H9 (cell line): ENCODE measurements at regions not wholly inside any gene's neighbourhood (a gene's known extent, or its start where the extent isn't known, plus 50 kb on each side); places are given as distances from the start of the nearest gene placed in this dataset.

ENCODE experiments used
- DNase-seq: peaks from one replicate; pipeline ENCODE4 v3.0.0-alpha.2; 2017
- H2AFZ ChIP-seq: one replicate; pipeline ENCODE4 v1.6.1; 2013; ENCODE audit warnings: mild to moderate bottlenecking, low read length, control low read depth, moderate library complexity
- H2AK5ac ChIP-seq: 2 replicates; pipeline ENCODE4 v1.6.1; 2013; ENCODE audit warnings: low read length, control low read depth, mixed read lengths; ENCODE audit not compliant: insufficient read length
- H2BK120ac ChIP-seq: one replicate; pipeline ENCODE4 v1.6.1; 2013; ENCODE audit warnings: low read depth, mild to moderate bottlenecking, low read length, control low read depth, inconsistent platforms; ENCODE audit not compliant: poor library complexity, severe bottlenecking
- H2BK12ac ChIP-seq: 2 replicates; pipeline ENCODE4 v1.6.1; 2013; ENCODE audit warnings: low read length, control low read depth, mixed read lengths, low read depth; ENCODE audit not compliant: insufficient read length
- H2BK15ac ChIP-seq: 2 replicates; pipeline ENCODE4 v1.6.1; 2013; ENCODE audit warnings: low read depth, low read length, control low read depth
- H2BK20ac ChIP-seq: one replicate; pipeline ENCODE4 v1.6.1; 2013; ENCODE audit warnings: low read depth, mild to moderate bottlenecking, low read length, control low read depth, inconsistent platforms; ENCODE audit not compliant: poor library complexity, severe bottlenecking
- H2BK5ac ChIP-seq: 2 replicates; pipeline ENCODE4 v1.6.1; 2013; ENCODE audit warnings: low read length, control low read depth, mixed read lengths; ENCODE audit not compliant: insufficient read length
- H3K14ac ChIP-seq: 2 replicates; pipeline ENCODE4 v1.6.1; 2013; ENCODE audit warnings: low read length, control low read depth; ENCODE audit not compliant: insufficient read depth
- H3K18ac ChIP-seq: 2 replicates; pipeline ENCODE4 v1.6.1; 2013; ENCODE audit warnings: low read depth, mild to moderate bottlenecking, mixed read lengths, low read length, control low read depth; ENCODE audit not compliant: insufficient read length
- H3K23ac ChIP-seq: 2 replicates; pipeline ENCODE4 v1.6.1; 2013; ENCODE audit warnings: low read length, control low read depth, mixed read lengths, low read depth; ENCODE audit not compliant: insufficient read length
- H3K23me2 ChIP-seq: 2 replicates; pipeline ENCODE4 v1.6.1; 2013; ENCODE audit warnings: low read depth, mild to moderate bottlenecking, mixed read lengths, low read length, control low read depth; ENCODE audit not compliant: insufficient read length, poor library complexity, severe bottlenecking
- H3K27ac ChIP-seq: 2 replicates; pipeline ENCODE4 v1.5.1; 2013; ENCODE audit warnings: low read length, control low read depth, mixed read lengths, low read depth; ENCODE audit not compliant: insufficient read length
- H3K27me3 ChIP-seq: 2 replicates; pipeline ENCODE4 v1.6.1; 2013; ENCODE audit warnings: low read length, control low read depth, inconsistent platforms; ENCODE audit not compliant: insufficient read depth
- H3K4ac ChIP-seq: 2 replicates; pipeline ENCODE4 v1.6.1; 2013; ENCODE audit warnings: low read depth, mild to moderate bottlenecking, control low read depth, inconsistent platforms, low read length, moderate library complexity
- H3K4me1 ChIP-seq: 2 replicates; pipeline ENCODE4 v1.6.1; 2013; ENCODE audit warnings: low read length, control low read depth, inconsistent platforms; ENCODE audit not compliant: insufficient read depth
- H3K4me2 ChIP-seq: 2 replicates; pipeline ENCODE4 v1.6.1; 2013; ENCODE audit warnings: low read length, control low read depth, mixed read lengths; ENCODE audit not compliant: insufficient read length, insufficient read depth
- H3K56ac ChIP-seq: 2 replicates; pipeline ENCODE4 v1.6.1; 2013; ENCODE audit warnings: low read depth, mild to moderate bottlenecking, mixed read lengths, low read length, control low read depth; ENCODE audit not compliant: insufficient read length
- H3K79me1 ChIP-seq: 2 replicates; pipeline ENCODE4 v1.6.1; 2013; ENCODE audit warnings: low read depth, mild to moderate bottlenecking, moderate library complexity, low read length, control low read depth, inconsistent platforms; ENCODE audit not compliant: insufficient read depth, poor library complexity, severe bottlenecking
- H3K79me2 ChIP-seq: 2 replicates; pipeline ENCODE4 v1.6.1; 2013; ENCODE audit warnings: low read length, control low read depth, inconsistent platforms; ENCODE audit not compliant: insufficient read depth
- H3K9ac ChIP-seq: 2 replicates; pipeline ENCODE4 v1.6.1; 2013; ENCODE audit warnings: low read length, control low read depth, mixed read lengths; ENCODE audit not compliant: insufficient read length; ENCODE audit errors: extremely low read depth
- H3K9me3 ChIP-seq: one replicate; pipeline ENCODE4 v1.6.1; 2013; ENCODE audit warnings: low read depth, low read length, inconsistent platforms; ENCODE audit not compliant: control insufficient read depth
- H3T11ph ChIP-seq: one replicate; pipeline ENCODE4 v1.6.1; 2013; ENCODE audit warnings: mild to moderate bottlenecking, low read length, control low read depth, inconsistent platforms
- H4K20me1 ChIP-seq: one replicate; pipeline ENCODE4 v1.6.1; 2013; ENCODE audit not compliant: control insufficient read depth, insufficient read length, insufficient read depth
- H4K5ac ChIP-seq: 2 replicates; pipeline ENCODE4 v1.6.1; 2013; ENCODE audit warnings: low read depth, mild to moderate bottlenecking, mixed read lengths, low read length, control low read depth; ENCODE audit not compliant: insufficient read length
- H4K8ac ChIP-seq: replicated peaks from 2 replicates; pipeline ENCODE4 v1.6.1; 2013; ENCODE audit warnings: low read length, control low read depth, mixed read lengths, low read depth; ENCODE audit not compliant: insufficient read length
- H4K91ac ChIP-seq: 2 replicates; pipeline ENCODE4 v1.6.1; 2013; ENCODE audit warnings: low read depth, mild to moderate bottlenecking, moderate library complexity, mixed read lengths, low read length, control low read depth; ENCODE audit not compliant: insufficient read length
- H3K27ac Mint-ChIP-seq, 3 experiments: 2 replicates in 2 of 3; 3 replicates in 1 of 3; pipeline ENCODE4 v1.8.0; 2020 to 2021; ENCODE audit warnings: mixed read lengths in 3 of 3, mild to moderate bottlenecking in 1 of 3, moderate library complexity in 1 of 3
- H3K27me3 Mint-ChIP-seq: 2 replicates; pipeline ENCODE4 v1.8.0; 2021; ENCODE audit warnings: low read depth, mild to moderate bottlenecking, moderate library complexity, mixed read lengths
- H3K36me3 Mint-ChIP-seq, 3 experiments: 2 replicates in 2 of 3; 3 replicates in 1 of 3; pipeline ENCODE4 v1.8.0; 2020 to 2021; ENCODE audit warnings: low read depth in 3 of 3, mixed read lengths in 3 of 3; ENCODE audit not compliant: insufficient read depth in 1 of 3
- H3K4me1 Mint-ChIP-seq, 2 experiments: 2 replicates each; pipeline ENCODE4 v1.8.0; 2020; ENCODE audit warnings: mixed read lengths in 2 of 2
- H3K4me3 Mint-ChIP-seq, 2 experiments: 2 replicates in 1 of 2; 3 replicates in 1 of 2; pipeline ENCODE4 v1.8.0; 2020 to 2021; ENCODE audit warnings: mild to moderate bottlenecking in 2 of 2, mixed read lengths in 2 of 2, moderate library complexity in 1 of 2
- H3K9me3 Mint-ChIP-seq, 2 experiments: 2 replicates in 1 of 2; 3 replicates in 1 of 2; pipeline ENCODE4 v1.8.0; 2020; ENCODE audit warnings: mild to moderate bottlenecking in 2 of 2, mixed read lengths in 2 of 2, moderate library complexity in 1 of 2
- CTCF ChIP-seq: fragments of 200-600 bp; sonication (generic); conservative IDR thresholded peaks from 3 replicates; pipeline ENCODE4 v1.8.0; 2021; ENCODE audit warnings: antibody characterized with exemption, mild to moderate bottlenecking
- WGBS: extraction: QIAGEN DNeasy Blood & Tissue Kit; methylation state at CpG from one replicate; pipeline ENCODE4 v1.1.7; 2013; ENCODE audit warnings: missing lambda C conversion rate, low lambda C conversion rate, mixed read lengths; ENCODE audit not compliant: insufficient read length; ENCODE audit errors: extremely low coverage; 5-methylcytosine and 5-hydroxymethylcytosine counted together

- Histone ChIP-seq H3K4me2 (no peak overlapping the region), H2BK15ac (no peak overlapping the region), H3K27me3 (no peaks in the 10 kb centered on the region), H3K9ac (no peak overlapping the region), H4K8ac (no peak overlapping the region), H3K79me1 (no peaks in the 10 kb centered on the region), H2AK5ac (no peak overlapping the region), H3K18ac (no peak overlapping the region), H4K5ac (no peak overlapping the region), H3K4me1 (no peaks in the 10 kb centered on the region), H3T11ph (no peak overlapping the region), H3K27ac (no peak overlapping the region), H2BK20ac (no peak overlapping the region), H3K14ac (no peak overlapping the region), H3K23me2 (no peaks in the 10 kb centered on the region), H2AFZ (no peak overlapping the region), H3K4ac (no peak overlapping the region), H3K9me3 (no peaks in the 10 kb centered on the region), H3K56ac (no peak overlapping the region), H2BK5ac (no peak overlapping the region), H2BK12ac (no peak overlapping the region), H4K20me1 (no peaks in the 10 kb centered on the region), H2BK120ac (no peak overlapping the region), H3K23ac (no peak overlapping the region), H3K79me2 (no peaks in the 10 kb centered on the region), H4K91ac (no peak overlapping the region)
- Mint-ChIP-seq H3K9me3 (no peaks in the 10 kb centered on the region), H3K27me3 (peaks cover 15% of the 10 kb centered on the region), H3K4me1 (peaks cover 15 to 29% of the 10 kb centered on the region in 2 experiments), H3K27ac (no peak overlapping the region; a peak in 1 of 7 replicates), H3K4me3 (no peak overlapping the region), H3K36me3 (no peaks in the 10 kb centered on the region; a peak in 1 of 7 replicates)
- WGBS: no CpG with 5 or more reads among the region's 10 CpGs
- no peak for TF ChIP-seq CTCF
- no peak for DNase-seq
These were observed 62.0 kb upstream of the IER5L start for GRCh38 chr9:129239946-129240490.
